HEK293 (cell line): ENCODE measurements at regions not wholly inside any gene's neighbourhood (a gene's known extent, or its start where the extent isn't known, plus 50 kb on each side); places are given as distances from the start of the nearest gene placed in this dataset.

Source experiments
- CTCF ChIP-seq: fragments of 450-650 bp; formaldehyde crosslinking; IDR thresholded peaks from 2 replicates; pipeline ENCODE4 v1.5.1; 2016; ENCODE audit warnings: missing biosample characterization, missing genetic modification characterization
- MZF1 ChIP-seq: fragments of 450-650 bp; formaldehyde crosslinking; IDR thresholded peaks from 2 replicates; pipeline ENCODE4 v1.5.1; 2017; ENCODE audit warnings: missing biosample characterization, missing genetic modification characterization, borderline replicate concordance
- SCRT1 ChIP-seq: fragments of 450-650 bp; formaldehyde crosslinking; IDR thresholded peaks from 2 replicates; pipeline ENCODE4 v1.5.1; 2016; ENCODE audit warnings: missing biosample characterization, missing genetic modification characterization, borderline replicate concordance
- TCF7L2 ChIP-seq: IDR thresholded peaks from 2 replicates; pipeline ENCODE4 v1.6.1; 2011; ENCODE audit warnings: low read depth, mild to moderate bottlenecking, inconsistent platforms, low read length, moderate library complexity, borderline replicate concordance
- ZNF23 ChIP-seq: fragments of 450-650 bp; formaldehyde crosslinking; IDR thresholded peaks from 2 replicates; pipeline ENCODE4 v1.5.1; 2016; ENCODE audit warnings: missing biosample characterization, missing genetic modification characterization, borderline replicate concordance
- ZNF274 ChIP-seq, 2 experiments: fragments of 200-500 bp in 1 of 2; fragments of 450-650 bp in 1 of 2; sonication (Bioruptor generic) in 1 of 2; formaldehyde crosslinking in 1 of 2; IDR thresholded peaks; 2 replicates each; pipeline versions ENCODE4 v1.5.1 to v1.6.1; 2014 to 2016; ENCODE audit warnings: borderline replicate concordance in 1 of 2, inconsistent platforms in 1 of 2, low read length in 1 of 2, missing biosample characterization in 1 of 2, missing genetic modification characterization in 1 of 2
- ZNF514 ChIP-seq: fragments of 450-650 bp; formaldehyde crosslinking; IDR thresholded peaks from 2 replicates; pipeline ENCODE4 v1.5.1; 2016; ENCODE audit warnings: missing biosample characterization, missing genetic modification characterization
- ZNF670 ChIP-seq: fragments of 450-650 bp; formaldehyde crosslinking; IDR thresholded peaks from 2 replicates; pipeline ENCODE4 v1.5.1; 2016; ENCODE audit warnings: missing biosample characterization, missing genetic modification characterization, low read depth
- ZSCAN23 ChIP-seq: fragments of 450-650 bp; formaldehyde crosslinking; IDR thresholded peaks from 2 replicates; pipeline ENCODE4 v1.5.1; 2016; ENCODE audit warnings: missing biosample characterization, missing genetic modification characterization
- TF ChIP-seq, protein P1 (sequence below): fragments of 450-650 bp; formaldehyde crosslinking; IDR thresholded peaks from 2 replicates; pipeline ENCODE4 v1.5.1; 2016; ENCODE audit warnings: missing biosample characterization, missing genetic modification characterization

- TF ChIP-seq MZF1 (tag by site-specific recombination) (no peak), CTCF (tag by site-specific recombination) (no peak), ZNF514 (tag by site-specific recombination) (no peak), ZNF23 (no peak), SCRT1 (no peak), TCF7L2 (no peak), ZSCAN23 (tag by site-specific recombination) (no peak), ZNF670 (no peak), ZNF274 (IDR thresholded peaks at IDR 0.05; ENCODE audit: low read length) (no peak), ZNF274 (tag by site-specific recombination; IDR thresholded peaks at IDR 0.05; ENCODE audit: borderline replicate concordance) (no peak)
- TF ChIP-seq, protein P1, sequence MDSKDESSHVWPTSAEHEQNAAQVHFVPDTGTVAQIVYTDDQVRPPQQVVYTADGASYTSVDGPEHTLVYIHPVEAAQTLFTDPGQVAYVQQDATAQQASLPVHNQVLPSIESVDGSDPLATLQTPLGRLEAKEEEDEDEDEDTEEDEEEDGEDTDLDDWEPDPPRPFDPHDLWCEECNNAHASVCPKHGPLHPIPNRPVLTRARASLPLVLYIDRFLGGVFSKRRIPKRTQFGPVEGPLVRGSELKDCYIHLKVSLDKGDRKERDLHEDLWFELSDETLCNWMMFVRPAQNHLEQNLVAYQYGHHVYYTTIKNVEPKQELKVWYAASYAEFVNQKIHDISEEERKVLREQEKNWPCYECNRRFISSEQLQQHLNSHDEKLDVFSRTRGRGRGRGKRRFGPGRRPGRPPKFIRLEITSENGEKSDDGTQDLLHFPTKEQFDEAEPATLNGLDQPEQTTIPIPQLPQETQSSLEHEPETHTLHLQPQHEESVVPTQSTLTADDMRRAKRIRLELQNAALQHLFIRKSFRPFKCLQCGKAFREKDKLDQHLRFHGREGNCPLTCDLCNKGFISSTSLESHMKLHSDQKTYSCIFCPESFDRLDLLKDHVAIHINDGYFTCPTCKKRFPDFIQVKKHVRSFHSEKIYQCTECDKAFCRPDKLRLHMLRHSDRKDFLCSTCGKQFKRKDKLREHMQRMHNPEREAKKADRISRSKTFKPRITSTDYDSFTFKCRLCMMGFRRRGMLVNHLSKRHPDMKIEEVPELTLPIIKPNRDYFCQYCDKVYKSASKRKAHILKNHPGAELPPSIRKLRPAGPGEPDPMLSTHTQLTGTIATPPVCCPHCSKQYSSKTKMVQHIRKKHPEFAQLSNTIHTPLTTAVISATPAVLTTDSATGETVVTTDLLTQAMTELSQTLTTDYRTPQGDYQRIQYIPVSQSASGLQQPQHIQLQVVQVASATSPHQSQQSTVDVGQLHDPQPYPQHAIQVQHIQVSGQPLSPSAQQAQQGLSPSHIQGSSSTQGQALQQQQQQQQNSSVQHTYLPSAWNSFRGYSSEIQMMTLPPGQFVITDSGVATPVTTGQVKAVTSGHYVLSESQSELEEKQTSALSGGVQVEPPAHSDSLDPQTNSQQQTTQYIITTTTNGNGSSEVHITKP (tag by site-specific recombination), result no peak
Observed at GRCh38 chr13:111893607-111894443, 173.1 kb upstream of the SOX1 start.
